ENCODE measurements at regions not wholly inside any gene's neighbourhood (a gene's known extent, or its start where the extent isn't known, plus 50 kb on each side); places are given as distances from the start of the nearest gene placed in this dataset.

DNA sequence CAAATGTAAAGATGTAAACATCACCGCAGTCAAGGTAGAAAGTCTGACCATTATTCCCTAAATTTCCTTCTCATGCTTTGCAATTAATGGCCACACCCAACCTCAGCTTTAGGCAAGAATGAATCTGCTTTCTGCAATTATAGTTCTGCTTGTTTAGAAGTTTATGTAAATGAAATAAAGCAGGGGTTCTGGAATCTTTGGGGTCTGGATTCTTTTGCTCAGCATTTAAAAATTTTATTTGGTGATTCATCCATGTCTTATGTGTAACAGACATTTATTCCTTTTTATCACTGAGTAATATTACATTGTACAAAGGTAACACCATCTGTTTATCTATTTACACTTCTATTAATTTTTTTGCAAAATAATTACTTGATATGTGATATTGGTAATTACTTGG, 613.6 kb downstream of the UTRN start:
- no peaks in the 10 kb centered on the region for H3K79me1 ChIP-seq (ENCODE audit: low read length)
- WGBS (ENCODE audit: extremely low coverage, insufficient coverage, low lambda C conversion rate), result no CpG with 5 or more reads among the region's 1 CpG
- no peaks in the 10 kb centered on the region for H3K36me3 ChIP-seq (ENCODE audit: control insufficient read depth, insufficient read depth, low read length)
- DNase-seq, result no peak
- H3K23ac ChIP-seq (ENCODE audit: low read length), result no peak overlapping the region
- no peak overlapping the region for H3K4me3 ChIP-seq (ENCODE audit: low read length)
- H3K4me1 ChIP-seq (ENCODE audit: control insufficient read depth, low read depth, low read length), result no peaks in the 10 kb centered on the region
- no peak overlapping the region for H3K18ac ChIP-seq (ENCODE audit: low read length)
- no peak overlapping the region for H3K4me2 ChIP-seq (ENCODE audit: low read length)
- H4K5ac ChIP-seq (ENCODE audit: low read length), result no peak overlapping the region
- H3K27me3 ChIP-seq (ENCODE audit: insufficient read depth, low read length, poor library complexity), result no peaks in the 10 kb centered on the region
- H3K27ac ChIP-seq (ENCODE audit: low read depth, low read length), result no peak overlapping the region
- H2AK5ac ChIP-seq (ENCODE audit: low read length), result no peak overlapping the region
- no peak overlapping the region for H3K4ac ChIP-seq (ENCODE audit: low read depth, low read length)
- no peak overlapping the region for H4K8ac ChIP-seq (ENCODE audit: low read depth, low read length)
- no peak overlapping the region for H3K56ac ChIP-seq (ENCODE audit: low read length)
- H2BK15ac ChIP-seq (replicated peaks; ENCODE audit: low read depth), result no peak overlapping the region
- no peak overlapping the region for H3K9ac ChIP-seq (ENCODE audit: low read length)
- H3K79me2 ChIP-seq (ENCODE audit: control insufficient read depth, insufficient read depth, low read length), result no peaks in the 10 kb centered on the region
- H2BK120ac ChIP-seq (ENCODE audit: low read depth, low read length), result no peak overlapping the region
- H2BK5ac ChIP-seq (ENCODE audit: low read length), result no peak overlapping the region

GRCh38 chr6:144899161-144899560, 614.0 kb downstream of the UTRN start:
- H2BK5ac ChIP-seq (ENCODE audit: low read length), result no peak overlapping the region
- no peak for DNase-seq
- no peak overlapping the region for H4K5ac ChIP-seq (ENCODE audit: low read length)
- no peak overlapping the region for H3K18ac ChIP-seq (ENCODE audit: low read length)
- H3K4me2 ChIP-seq (ENCODE audit: low read length), result no peak overlapping the region
- no peak overlapping the region for H2BK15ac ChIP-seq (replicated peaks; ENCODE audit: low read depth)
- H3K9ac ChIP-seq (ENCODE audit: low read length), result no peak overlapping the region
- H3K56ac ChIP-seq (ENCODE audit: low read length), result no peak overlapping the region
- no peaks in the 10 kb centered on the region for H3K36me3 ChIP-seq (ENCODE audit: control insufficient read depth, insufficient read depth, low read length)
- no peaks in the 10 kb centered on the region for H3K27me3 ChIP-seq (ENCODE audit: insufficient read depth, low read length, poor library complexity)
- H3K4me1 ChIP-seq (ENCODE audit: control insufficient read depth, low read depth, low read length), result no peaks in the 10 kb centered on the region
- no peak overlapping the region for H3K23ac ChIP-seq (ENCODE audit: low read length)
- no peak overlapping the region for H4K8ac ChIP-seq (ENCODE audit: low read depth, low read length)
- H3K27ac ChIP-seq (ENCODE audit: low read depth, low read length), result no peak overlapping the region
- H3K4ac ChIP-seq (ENCODE audit: low read depth, low read length), result no peak overlapping the region
- no peak overlapping the region for H3K4me3 ChIP-seq (ENCODE audit: low read length)
- H3K79me1 ChIP-seq (ENCODE audit: low read length), result no peaks in the 10 kb centered on the region
- H3K79me2 ChIP-seq (ENCODE audit: control insufficient read depth, insufficient read depth, low read length), result no peaks in the 10 kb centered on the region
- H2BK120ac ChIP-seq (ENCODE audit: low read depth, low read length), result no peak overlapping the region
- no peak overlapping the region for H2AK5ac ChIP-seq (ENCODE audit: low read length)
- no CpG with 5 or more reads among the region's 1 CpG for WGBS (ENCODE audit: extremely low coverage, insufficient coverage, low lambda C conversion rate)

DNA sequence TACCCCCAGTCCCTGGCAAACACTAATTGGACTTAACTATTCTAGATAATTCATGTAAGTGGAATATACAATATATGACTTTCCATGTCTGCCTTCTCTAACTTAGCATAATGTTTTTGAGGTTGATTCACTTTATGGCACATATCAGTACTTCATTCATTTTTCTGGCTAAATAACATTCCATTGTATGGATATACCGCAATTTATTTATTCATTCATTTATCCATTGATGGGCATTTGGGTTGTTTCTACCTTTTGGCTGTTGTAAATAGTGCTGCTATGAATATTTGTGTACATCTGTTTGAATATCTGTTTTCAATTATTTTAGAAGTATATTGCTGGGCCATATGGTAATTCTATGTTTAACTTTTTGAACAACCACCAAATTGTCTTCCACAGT, 616.3 kb downstream of the UTRN start:
- H3K27ac ChIP-seq (ENCODE audit: low read depth, low read length), result no peak overlapping the region
- no peak overlapping the region for H3K4me3 ChIP-seq (ENCODE audit: low read length)
- H2AK5ac ChIP-seq (ENCODE audit: low read length), result no peak overlapping the region
- H3K36me3 ChIP-seq (ENCODE audit: control insufficient read depth, insufficient read depth, low read length), result no peaks in the 10 kb centered on the region
- no peak overlapping the region for H4K5ac ChIP-seq (ENCODE audit: low read length)
- no peak overlapping the region for H3K18ac ChIP-seq (ENCODE audit: low read length)
- no peak overlapping the region for H4K8ac ChIP-seq (ENCODE audit: low read depth, low read length)
- no peak overlapping the region for H3K9ac ChIP-seq (ENCODE audit: low read length)
- no peaks in the 10 kb centered on the region for H3K4me1 ChIP-seq (ENCODE audit: control insufficient read depth, low read depth, low read length)
- H3K4me2 ChIP-seq (ENCODE audit: low read length), result no peak overlapping the region
- H3K27me3 ChIP-seq (ENCODE audit: insufficient read depth, low read length, poor library complexity), result no peaks in the 10 kb centered on the region
- no peak overlapping the region for H2BK5ac ChIP-seq (ENCODE audit: low read length)
- no peak overlapping the region for H3K56ac ChIP-seq (ENCODE audit: low read length)
- H3K79me2 ChIP-seq (ENCODE audit: control insufficient read depth, insufficient read depth, low read length), result no peaks in the 10 kb centered on the region
- H3K79me1 ChIP-seq (ENCODE audit: low read length), result no peaks in the 10 kb centered on the region
- H3K23ac ChIP-seq (ENCODE audit: low read length), result no peak overlapping the region
- WGBS (ENCODE audit: extremely low coverage, insufficient coverage, low lambda C conversion rate), result no CpG with 5 or more reads among the region's 1 CpG
- no peak overlapping the region for H3K4ac ChIP-seq (ENCODE audit: low read depth, low read length)
- no peak overlapping the region for H2BK15ac ChIP-seq (replicated peaks; ENCODE audit: low read depth)
- DNase-seq, result no peak
- no peak overlapping the region for H2BK120ac ChIP-seq (ENCODE audit: low read depth, low read length)

DNA sequence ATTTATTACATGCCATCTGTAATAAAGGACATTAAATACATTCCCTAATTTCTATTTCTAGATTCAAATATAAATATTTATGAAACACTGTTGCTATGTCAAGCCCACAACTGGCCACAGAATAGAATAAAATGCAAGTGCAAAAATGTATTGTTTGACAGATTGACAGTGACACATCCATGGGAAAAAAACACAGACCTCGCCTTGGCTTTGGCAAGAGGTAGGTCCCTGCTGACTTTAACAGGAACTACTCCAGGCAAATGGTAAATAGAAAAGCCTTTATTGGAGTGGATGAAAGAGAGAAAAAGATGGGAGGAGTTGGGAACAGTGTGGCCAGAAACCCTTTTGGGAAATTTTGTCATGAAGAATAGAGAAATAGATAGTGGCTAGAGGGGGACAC, 622.9 kb downstream of the UTRN start:
- Histone ChIP-seq H3K79me2 (ENCODE audit: control insufficient read depth, insufficient read depth, low read length) (no peaks in the 10 kb centered on the region), H2BK5ac (ENCODE audit: low read length) (no peak overlapping the region), H2BK15ac (replicated peaks; ENCODE audit: low read depth) (no peak overlapping the region), H3K9ac (ENCODE audit: low read length) (no peak overlapping the region), H3K4ac (ENCODE audit: low read depth, low read length) (no peak overlapping the region), H3K36me3 (ENCODE audit: control insufficient read depth, insufficient read depth, low read length) (no peaks in the 10 kb centered on the region), H2BK120ac (ENCODE audit: low read depth, low read length) (no peak overlapping the region), H4K5ac (ENCODE audit: low read length) (no peak overlapping the region), H3K4me1 (ENCODE audit: control insufficient read depth, low read depth, low read length) (no peaks in the 10 kb centered on the region), H4K8ac (ENCODE audit: low read depth, low read length) (no peak overlapping the region), H3K56ac (ENCODE audit: low read length) (no peak overlapping the region), H3K18ac (ENCODE audit: low read length) (no peak overlapping the region), H3K27me3 (ENCODE audit: insufficient read depth, low read length, poor library complexity) (no peaks in the 10 kb centered on the region), H3K27ac (ENCODE audit: low read depth, low read length) (no peak overlapping the region), H3K79me1 (ENCODE audit: low read length) (no peaks in the 10 kb centered on the region), H3K4me2 (ENCODE audit: low read length) (no peak overlapping the region), H3K23ac (ENCODE audit: low read length) (no peak overlapping the region), H3K4me3 (ENCODE audit: low read length) (no peak overlapping the region), H2AK5ac (ENCODE audit: low read length) (no peak overlapping the region)
- no CpG with 5 or more reads among the region's 1 CpG for WGBS (ENCODE audit: extremely low coverage, insufficient coverage, low lambda C conversion rate)
- no peak for DNase-seq

DNA sequence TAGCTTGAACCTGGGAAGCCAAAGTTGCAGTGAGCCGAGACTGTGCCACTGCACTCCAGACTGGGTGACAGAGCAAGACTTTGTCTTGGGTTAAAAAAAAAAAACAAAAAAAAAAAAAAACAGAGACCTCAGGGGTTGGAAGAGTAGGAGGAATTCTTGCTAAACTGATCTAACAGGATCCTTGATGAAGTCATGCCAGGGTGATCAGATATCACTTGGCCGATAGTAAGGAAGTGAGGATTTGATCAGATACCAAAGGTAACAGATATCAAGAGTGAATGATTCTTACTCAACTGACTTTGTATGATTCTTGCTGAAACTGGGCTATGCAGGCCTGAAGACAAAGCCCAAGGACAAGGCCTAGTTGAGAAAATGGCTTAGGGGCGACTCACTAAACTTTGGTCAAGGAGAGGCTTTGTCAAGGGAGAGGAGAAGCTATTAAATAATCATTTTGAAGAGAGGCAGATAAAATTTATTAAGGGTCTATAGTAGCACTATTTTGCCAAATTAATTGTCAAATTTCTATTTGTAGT, 624.7 kb downstream of the UTRN start:
- H2AK5ac ChIP-seq (ENCODE audit: low read length), result no peak overlapping the region
- no peak overlapping the region for H3K4me2 ChIP-seq (ENCODE audit: low read length)
- no peak overlapping the region for H3K27ac ChIP-seq (ENCODE audit: low read depth, low read length)
- no peak overlapping the region for H4K5ac ChIP-seq (ENCODE audit: low read length)
- H4K8ac ChIP-seq (ENCODE audit: low read depth, low read length), result no peak overlapping the region
- no peaks in the 10 kb centered on the region for H3K79me1 ChIP-seq (ENCODE audit: low read length)
- H2BK5ac ChIP-seq (ENCODE audit: low read length), result no peak overlapping the region
- no peak overlapping the region for H3K56ac ChIP-seq (ENCODE audit: low read length)
- no peaks in the 10 kb centered on the region for H3K4me1 ChIP-seq (ENCODE audit: control insufficient read depth, low read depth, low read length)
- H3K4me3 ChIP-seq (ENCODE audit: low read length), result no peak overlapping the region
- H3K18ac ChIP-seq (ENCODE audit: low read length), result no peak overlapping the region
- H3K27me3 ChIP-seq (ENCODE audit: insufficient read depth, low read length, poor library complexity), result no peaks in the 10 kb centered on the region
- H3K4ac ChIP-seq (ENCODE audit: low read depth, low read length), result no peak overlapping the region
- no peak overlapping the region for H3K23ac ChIP-seq (ENCODE audit: low read length)
- H3K9ac ChIP-seq (ENCODE audit: low read length), result no peak overlapping the region
- no peak overlapping the region for H2BK15ac ChIP-seq (replicated peaks; ENCODE audit: low read depth)
- WGBS (ENCODE audit: extremely low coverage, insufficient coverage, low lambda C conversion rate), result no CpG with 5 or more reads among the region's 3 CpGs
- no peaks in the 10 kb centered on the region for H3K79me2 ChIP-seq (ENCODE audit: control insufficient read depth, insufficient read depth, low read length)
- no peak overlapping the region for H2BK120ac ChIP-seq (ENCODE audit: low read depth, low read length)
- H3K36me3 ChIP-seq (ENCODE audit: control insufficient read depth, insufficient read depth, low read length), result no peaks in the 10 kb centered on the region
- DNase-seq, result peak; percentile 19

GRCh38 chr6:144911322-144911721, 626.2 kb downstream of the UTRN start:
- Histone ChIP-seq H3K4me1 (ENCODE audit: control insufficient read depth, low read depth, low read length) (no peaks in the 10 kb centered on the region), H3K4ac (ENCODE audit: low read depth, low read length) (no peak overlapping the region), H3K18ac (ENCODE audit: low read length) (no peak overlapping the region), H3K36me3 (ENCODE audit: control insufficient read depth, insufficient read depth, low read length) (no peaks in the 10 kb centered on the region), H2BK5ac (ENCODE audit: low read length) (no peak overlapping the region), H3K79me2 (ENCODE audit: control insufficient read depth, insufficient read depth, low read length) (no peaks in the 10 kb centered on the region), H4K8ac (ENCODE audit: low read depth, low read length) (no peak overlapping the region), H3K79me1 (ENCODE audit: low read length) (no peaks in the 10 kb centered on the region), H3K4me3 (ENCODE audit: low read length) (no peak overlapping the region), H3K56ac (ENCODE audit: low read length) (no peak overlapping the region), H3K4me2 (ENCODE audit: low read length) (no peak overlapping the region), H2BK15ac (replicated peaks; ENCODE audit: low read depth) (no peak overlapping the region), H3K27ac (ENCODE audit: low read depth, low read length) (no peak overlapping the region), H2BK120ac (ENCODE audit: low read depth, low read length) (no peak overlapping the region), H4K5ac (ENCODE audit: low read length) (no peak overlapping the region), H2AK5ac (ENCODE audit: low read length) (no peak overlapping the region), H3K23ac (ENCODE audit: low read length) (no peak overlapping the region), H3K9ac (ENCODE audit: low read length) (no peak overlapping the region), H3K27me3 (ENCODE audit: insufficient read depth, low read length, poor library complexity) (no peaks in the 10 kb centered on the region)
- no peak for DNase-seq
- no CpG with 5 or more reads among the region's 2 CpGs for WGBS (ENCODE audit: extremely low coverage, insufficient coverage, low lambda C conversion rate)
